Nephron progenitor cell (in vitro differentiated cells): ENCODE measurements at regions not wholly inside any gene's neighbourhood (a gene's known extent, or its start where the extent isn't known, plus 50 kb on each side); places are given as distances from the start of the nearest gene placed in this dataset.
"Not testable (repeated sequence)": the region's sequence is repeated elsewhere in the genome, so short reads cannot be mapped to it uniquely, and the experiment has no call there.

Source experiments
- DNase-seq: peaks from one replicate; pipeline ENCODE4 v3.0.0; 2021
- H3K27ac Mint-ChIP-seq: 2 replicates; pipeline ENCODE4 v1.8.0; 2021; ENCODE audit warnings: mild to moderate bottlenecking, moderate library complexity, mixed read lengths
- H3K27me3 Mint-ChIP-seq: 2 replicates; pipeline ENCODE4 v1.8.0; 2021; ENCODE audit warnings: mild to moderate bottlenecking, low read depth, mixed read lengths; ENCODE audit not compliant: poor library complexity
- H3K36me3 Mint-ChIP-seq: 2 replicates; pipeline ENCODE4 v1.8.0; 2021; ENCODE audit warnings: low read depth, mixed read lengths
- H3K4me1 Mint-ChIP-seq: 2 replicates; pipeline ENCODE4 v1.8.0; 2021; ENCODE audit warnings: mixed read lengths
- H3K4me3 Mint-ChIP-seq: 2 replicates; pipeline ENCODE4 v1.8.0; 2021; ENCODE audit warnings: mild to moderate bottlenecking, moderate library complexity, mixed read lengths
- H3K9me3 Mint-ChIP-seq: 2 replicates; pipeline ENCODE4 v1.8.0; 2021; ENCODE audit warnings: mild to moderate bottlenecking, moderate library complexity, mixed read lengths
- CTCF ChIP-seq: fragments of 200-600 bp; sonication (generic); IDR thresholded peaks from 2 replicates; pipeline ENCODE4 v1.5.0; 2021; ENCODE audit warnings: antibody characterized with exemption

- Mint-ChIP-seq H3K4me1 (no peaks in the 10 kb centered on the region), H3K27ac (no peak overlapping the region), H3K9me3 (peaks cover 7% of the 10 kb centered on the region), H3K27me3 (peaks cover 4% of the 10 kb centered on the region), H3K4me3 (no peak overlapping the region), H3K36me3 (no peaks in the 10 kb centered on the region)
- no peak for DNase-seq
- no peak for TF ChIP-seq CTCF
Measured at GRCh38 chr3:8011902-8012301, 489.7 kb upstream of the LMCD1 start.

GRCh38 chr3:8020047-8020841 lies 481.4 kb upstream of the LMCD1 start:
- H3K9me3 Mint-ChIP-seq: peaks cover 32% of the 10 kb centered on the region
- no peak for DNase-seq

GRCh38 chr3:8027954-8028353 lies 473.7 kb upstream of the LMCD1 start:
- Mint-ChIP-seq H3K27me3 (peaks cover 4% of the 10 kb centered on the region), H3K9me3 (peaks cover 20% of the 10 kb centered on the region), H3K4me1 (no peaks in the 10 kb centered on the region), H3K4me3 (no peak overlapping the region), H3K36me3 (no peaks in the 10 kb centered on the region), H3K27ac (no peak overlapping the region)
- no peak for TF ChIP-seq CTCF
- DNase-seq: no peak

More at GRCh38 chr3:8020047-8020841, 481.4 kb upstream of the LMCD1 start:
- no peak overlapping the region for H3K27ac Mint-ChIP-seq
- H3K4me1 Mint-ChIP-seq: peaks cover 5% of the 10 kb centered on the region
- no peak overlapping the region for H3K4me3 Mint-ChIP-seq
- H3K27me3 Mint-ChIP-seq: peaks cover 4% of the 10 kb centered on the region
- no peak for TF ChIP-seq CTCF
- no peaks in the 10 kb centered on the region for H3K36me3 Mint-ChIP-seq

- TF ChIP-seq CTCF: no peak
- H3K27ac Mint-ChIP-seq: no peak overlapping the region
- H3K27me3 Mint-ChIP-seq: no peaks in the 10 kb centered on the region
Measured at GRCh38 chr3:8050283-8050682, 451.3 kb upstream of the LMCD1 start.

GRCh38 chr3:8052659-8053058 lies 449.0 kb upstream of the LMCD1 start:
- Mint-ChIP-seq H3K9me3 (no peaks in the 10 kb centered on the region), H3K4me3 (no peak overlapping the region), H3K27me3 (no peaks in the 10 kb centered on the region), H3K36me3 (no peaks in the 10 kb centered on the region), H3K27ac (no peak overlapping the region), H3K4me1 (no peaks in the 10 kb centered on the region)
- DNase-seq: no peak
- TF ChIP-seq CTCF: no peak

More at GRCh38 chr3:8050283-8050682, 451.3 kb upstream of the LMCD1 start:
- Mint-ChIP-seq H3K4me3 (no peak overlapping the region), H3K4me1 (no peaks in the 10 kb centered on the region), H3K9me3 (peaks cover 4% of the 10 kb centered on the region), H3K36me3 (no peaks in the 10 kb centered on the region)
- no peak for DNase-seq

GRCh38 chr3:8068135-8068534 lies 433.5 kb upstream of the LMCD1 start:
- H3K9me3 Mint-ChIP-seq: peaks cover 15% of the 10 kb centered on the region
- not testable (repeated sequence) for H3K27ac Mint-ChIP-seq, H3K36me3 Mint-ChIP-seq, DNase-seq, H3K27me3 Mint-ChIP-seq, H3K4me3 Mint-ChIP-seq
- H3K4me1 Mint-ChIP-seq: peaks cover 10% of the 10 kb centered on the region
